PC-3 (cell line): ENCODE measurements at regions not wholly inside any gene's neighbourhood (a gene's known extent, or its start where the extent isn't known, plus 50 kb on each side); places are given as distances from the start of the nearest gene placed in this dataset. TPM values are rescaled to one million over a fixed set of nuclear protein-coding genes. Genes with fewer than 3 reads are reported as not detected.

Source experiments
- microRNA-seq: library from miRNA; unstranded; fragments of <30 nt; microRNA quantifications from one replicate; pipeline ENCODE4 v1.1.0, GENCODE V29; 2020; ENCODE audit not compliant: unreplicated experiment

Small RNA genes lying in the stretch of these regions (microRNA-seq; reads per million reads assigned to microRNA genes)
- gene MIR548M = not detected
